H9 (cell line): ENCODE measurements at regions not wholly inside any gene's neighbourhood (a gene's known extent, or its start where the extent isn't known, plus 50 kb on each side); places are given as distances from the start of the nearest gene placed in this dataset.

Experiments used
- DNase-seq: peaks from one replicate; pipeline ENCODE4 v3.0.0-alpha.2; 2017
- H2AFZ ChIP-seq: one replicate; pipeline ENCODE4 v1.6.1; 2013; ENCODE audit warnings: mild to moderate bottlenecking, low read length, control low read depth, moderate library complexity
- H2AK5ac ChIP-seq: 2 replicates; pipeline ENCODE4 v1.6.1; 2013; ENCODE audit warnings: low read length, control low read depth, mixed read lengths; ENCODE audit not compliant: insufficient read length
- H2BK120ac ChIP-seq: one replicate; pipeline ENCODE4 v1.6.1; 2013; ENCODE audit warnings: low read depth, mild to moderate bottlenecking, low read length, control low read depth, inconsistent platforms; ENCODE audit not compliant: poor library complexity, severe bottlenecking
- H2BK12ac ChIP-seq: 2 replicates; pipeline ENCODE4 v1.6.1; 2013; ENCODE audit warnings: low read length, control low read depth, mixed read lengths, low read depth; ENCODE audit not compliant: insufficient read length
- H2BK15ac ChIP-seq: 2 replicates; pipeline ENCODE4 v1.6.1; 2013; ENCODE audit warnings: low read depth, low read length, control low read depth
- H2BK20ac ChIP-seq: one replicate; pipeline ENCODE4 v1.6.1; 2013; ENCODE audit warnings: low read depth, mild to moderate bottlenecking, low read length, control low read depth, inconsistent platforms; ENCODE audit not compliant: poor library complexity, severe bottlenecking
- H2BK5ac ChIP-seq: 2 replicates; pipeline ENCODE4 v1.6.1; 2013; ENCODE audit warnings: low read length, control low read depth, mixed read lengths; ENCODE audit not compliant: insufficient read length
- H3K14ac ChIP-seq: 2 replicates; pipeline ENCODE4 v1.6.1; 2013; ENCODE audit warnings: low read length, control low read depth; ENCODE audit not compliant: insufficient read depth
- H3K18ac ChIP-seq: 2 replicates; pipeline ENCODE4 v1.6.1; 2013; ENCODE audit warnings: low read depth, mild to moderate bottlenecking, mixed read lengths, low read length, control low read depth; ENCODE audit not compliant: insufficient read length
- H3K23ac ChIP-seq: 2 replicates; pipeline ENCODE4 v1.6.1; 2013; ENCODE audit warnings: low read length, control low read depth, mixed read lengths, low read depth; ENCODE audit not compliant: insufficient read length
- H3K23me2 ChIP-seq: 2 replicates; pipeline ENCODE4 v1.6.1; 2013; ENCODE audit warnings: low read depth, mild to moderate bottlenecking, mixed read lengths, low read length, control low read depth; ENCODE audit not compliant: insufficient read length, poor library complexity, severe bottlenecking
- H3K27ac ChIP-seq: 2 replicates; pipeline ENCODE4 v1.5.1; 2013; ENCODE audit warnings: low read length, control low read depth, mixed read lengths, low read depth; ENCODE audit not compliant: insufficient read length
- H3K27me3 ChIP-seq: 2 replicates; pipeline ENCODE4 v1.6.1; 2013; ENCODE audit warnings: low read length, control low read depth, inconsistent platforms; ENCODE audit not compliant: insufficient read depth
- H3K4ac ChIP-seq: 2 replicates; pipeline ENCODE4 v1.6.1; 2013; ENCODE audit warnings: low read depth, mild to moderate bottlenecking, control low read depth, inconsistent platforms, low read length, moderate library complexity
- H3K4me1 ChIP-seq: 2 replicates; pipeline ENCODE4 v1.6.1; 2013; ENCODE audit warnings: low read length, control low read depth, inconsistent platforms; ENCODE audit not compliant: insufficient read depth
- H3K4me2 ChIP-seq: 2 replicates; pipeline ENCODE4 v1.6.1; 2013; ENCODE audit warnings: low read length, control low read depth, mixed read lengths; ENCODE audit not compliant: insufficient read length, insufficient read depth
- H3K56ac ChIP-seq: 2 replicates; pipeline ENCODE4 v1.6.1; 2013; ENCODE audit warnings: low read depth, mild to moderate bottlenecking, mixed read lengths, low read length, control low read depth; ENCODE audit not compliant: insufficient read length
- H3K79me1 ChIP-seq: 2 replicates; pipeline ENCODE4 v1.6.1; 2013; ENCODE audit warnings: low read depth, mild to moderate bottlenecking, moderate library complexity, low read length, control low read depth, inconsistent platforms; ENCODE audit not compliant: insufficient read depth, poor library complexity, severe bottlenecking
- H3K79me2 ChIP-seq: 2 replicates; pipeline ENCODE4 v1.6.1; 2013; ENCODE audit warnings: low read length, control low read depth, inconsistent platforms; ENCODE audit not compliant: insufficient read depth
- H3K9ac ChIP-seq: 2 replicates; pipeline ENCODE4 v1.6.1; 2013; ENCODE audit warnings: low read length, control low read depth, mixed read lengths; ENCODE audit not compliant: insufficient read length; ENCODE audit errors: extremely low read depth
- H3K9me3 ChIP-seq: one replicate; pipeline ENCODE4 v1.6.1; 2013; ENCODE audit warnings: low read depth, low read length, inconsistent platforms; ENCODE audit not compliant: control insufficient read depth
- H3T11ph ChIP-seq: one replicate; pipeline ENCODE4 v1.6.1; 2013; ENCODE audit warnings: mild to moderate bottlenecking, low read length, control low read depth, inconsistent platforms
- H4K20me1 ChIP-seq: one replicate; pipeline ENCODE4 v1.6.1; 2013; ENCODE audit not compliant: control insufficient read depth, insufficient read length, insufficient read depth
- H4K5ac ChIP-seq: 2 replicates; pipeline ENCODE4 v1.6.1; 2013; ENCODE audit warnings: low read depth, mild to moderate bottlenecking, mixed read lengths, low read length, control low read depth; ENCODE audit not compliant: insufficient read length
- H4K8ac ChIP-seq: replicated peaks from 2 replicates; pipeline ENCODE4 v1.6.1; 2013; ENCODE audit warnings: low read length, control low read depth, mixed read lengths, low read depth; ENCODE audit not compliant: insufficient read length
- H4K91ac ChIP-seq: 2 replicates; pipeline ENCODE4 v1.6.1; 2013; ENCODE audit warnings: low read depth, mild to moderate bottlenecking, moderate library complexity, mixed read lengths, low read length, control low read depth; ENCODE audit not compliant: insufficient read length
- H3K27ac Mint-ChIP-seq, 3 experiments: 2 replicates in 2 of 3; 3 replicates in 1 of 3; pipeline ENCODE4 v1.8.0; 2020 to 2021; ENCODE audit warnings: mixed read lengths in 3 of 3, mild to moderate bottlenecking in 1 of 3, moderate library complexity in 1 of 3
- H3K27me3 Mint-ChIP-seq: 2 replicates; pipeline ENCODE4 v1.8.0; 2021; ENCODE audit warnings: low read depth, mild to moderate bottlenecking, moderate library complexity, mixed read lengths
- H3K36me3 Mint-ChIP-seq, 3 experiments: 2 replicates in 2 of 3; 3 replicates in 1 of 3; pipeline ENCODE4 v1.8.0; 2020 to 2021; ENCODE audit warnings: low read depth in 3 of 3, mixed read lengths in 3 of 3; ENCODE audit not compliant: insufficient read depth in 1 of 3
- H3K4me1 Mint-ChIP-seq, 2 experiments: 2 replicates each; pipeline ENCODE4 v1.8.0; 2020; ENCODE audit warnings: mixed read lengths in 2 of 2
- H3K4me3 Mint-ChIP-seq, 2 experiments: 2 replicates in 1 of 2; 3 replicates in 1 of 2; pipeline ENCODE4 v1.8.0; 2020 to 2021; ENCODE audit warnings: mild to moderate bottlenecking in 2 of 2, mixed read lengths in 2 of 2, moderate library complexity in 1 of 2
- H3K9me3 Mint-ChIP-seq, 2 experiments: 2 replicates in 1 of 2; 3 replicates in 1 of 2; pipeline ENCODE4 v1.8.0; 2020; ENCODE audit warnings: mild to moderate bottlenecking in 2 of 2, mixed read lengths in 2 of 2, moderate library complexity in 1 of 2
- CTCF ChIP-seq: fragments of 200-600 bp; sonication (generic); conservative IDR thresholded peaks from 3 replicates; pipeline ENCODE4 v1.8.0; 2021; ENCODE audit warnings: antibody characterized with exemption, mild to moderate bottlenecking
- WGBS: extraction: QIAGEN DNeasy Blood & Tissue Kit; methylation state at CpG from one replicate; pipeline ENCODE4 v1.1.7; 2013; ENCODE audit warnings: missing lambda C conversion rate, low lambda C conversion rate, mixed read lengths; ENCODE audit not compliant: insufficient read length; ENCODE audit errors: extremely low coverage; 5-methylcytosine and 5-hydroxymethylcytosine counted together

- H3T11ph ChIP-seq = no peak overlapping the region
Observed at GRCh38 chr13:55263045-55263444, 1877.7 kb upstream of the PRR20A start.

More at GRCh38 chr13:55263045-55263444, 1877.7 kb upstream of the PRR20A start:
- no peak overlapping the region for H2BK5ac ChIP-seq
- H3K4me3 Mint-ChIP-seq = no peak overlapping the region
- H3K79me2 ChIP-seq = no peaks in the 10 kb centered on the region
- no peak for TF ChIP-seq CTCF
- H4K5ac ChIP-seq = no peak overlapping the region
- peaks cover 2% of the 10 kb centered on the region; the same call in 1 of the 2 replicates for H3K4me1 ChIP-seq
- no peak overlapping the region for H3K27ac Mint-ChIP-seq
- no peaks in the 10 kb centered on the region for H3K9me3 Mint-ChIP-seq
- no CpG with 5 or more reads among the region's 1 CpG for WGBS
- no peaks in the 10 kb centered on the region for H4K20me1 ChIP-seq
- H3K18ac ChIP-seq = no peak overlapping the region
- no peak overlapping the region for H2BK20ac ChIP-seq
- H3K36me3 Mint-ChIP-seq = peaks cover 0 to 2% (median 0%) of the 10 kb centered on the region in 3 experiments; a peak in 3 of 7 replicates
- H2AFZ ChIP-seq = no peak overlapping the region
- no peak overlapping the region for H4K8ac ChIP-seq
- no peak overlapping the region for H3K4ac ChIP-seq
- no peaks in the 10 kb centered on the region for H3K9me3 ChIP-seq
- no peak overlapping the region for H3K27ac ChIP-seq
- no peaks in the 10 kb centered on the region for H3K27me3 Mint-ChIP-seq
- H3K14ac ChIP-seq = no peak overlapping the region
- H4K91ac ChIP-seq = no peak overlapping the region
- H3K79me1 ChIP-seq = no peaks in the 10 kb centered on the region
- H3K56ac ChIP-seq = no peak overlapping the region
- no peak overlapping the region for H2BK15ac ChIP-seq
- no peaks in the 10 kb centered on the region for H3K23me2 ChIP-seq
- H2BK12ac ChIP-seq = no peak overlapping the region
- H3K9ac ChIP-seq = no peak overlapping the region
- DNase-seq = no peak
- H2BK120ac ChIP-seq = no peak overlapping the region
- H2AK5ac ChIP-seq = no peak overlapping the region
- peaks cover 27 to 28% of the 10 kb centered on the region in 2 experiments for H3K4me1 Mint-ChIP-seq
- no peak overlapping the region for H3K4me2 ChIP-seq
- H3K23ac ChIP-seq = no peak overlapping the region
- no peaks in the 10 kb centered on the region for H3K27me3 ChIP-seq
